T-helper 17 cell (primary cell): ENCODE measurements at regions not wholly inside any gene's neighbourhood (a gene's known extent, or its start where the extent isn't known, plus 50 kb on each side); places are given as distances from the start of the nearest gene placed in this dataset.
"Not testable (repeated sequence)": the region's sequence is repeated elsewhere in the genome, so short reads cannot be mapped to it uniquely, and the experiment has no call there.

ENCODE experiments used
- ATAC-seq: fragments of 150-1000 bp; cut with Tn5 transposase; 2 replicates; pipeline ENCODE4 v1.10.0; 2021; ENCODE audit warnings: mild to moderate bottlenecking, moderate library complexity
- DNase-seq, 3 donors: peaks; one replicate each; pipeline versions ENCODE4 v3.0.0 to v3.0.0-alpha.2; 2020 to 2021
- H3K9me3 ChIP-seq: one replicate; pipeline ENCODE4 v1.7.0; 2013; ENCODE audit warnings: low read length, mild to moderate bottlenecking; ENCODE audit not compliant: control insufficient read depth, poor library complexity, severe bottlenecking
- H3K27ac Mint-ChIP-seq: one replicate; pipeline ENCODE4 v1.8.0; 2022; ENCODE audit warnings: mild to moderate bottlenecking, moderate library complexity, mixed read lengths
- H3K27me3 Mint-ChIP-seq: one replicate; pipeline ENCODE4 v1.8.0; 2022; ENCODE audit warnings: mixed read lengths
- H3K36me3 Mint-ChIP-seq: one replicate; pipeline ENCODE4 v1.8.0; 2022; ENCODE audit warnings: low read depth, mixed read lengths
- H3K4me1 Mint-ChIP-seq: one replicate; pipeline ENCODE4 v1.8.0; 2022; ENCODE audit warnings: mild to moderate bottlenecking, mixed read lengths
- H3K4me3 Mint-ChIP-seq: one replicate; pipeline ENCODE4 v1.8.0; 2022; ENCODE audit warnings: mild to moderate bottlenecking, moderate library complexity, mixed read lengths

DNA sequence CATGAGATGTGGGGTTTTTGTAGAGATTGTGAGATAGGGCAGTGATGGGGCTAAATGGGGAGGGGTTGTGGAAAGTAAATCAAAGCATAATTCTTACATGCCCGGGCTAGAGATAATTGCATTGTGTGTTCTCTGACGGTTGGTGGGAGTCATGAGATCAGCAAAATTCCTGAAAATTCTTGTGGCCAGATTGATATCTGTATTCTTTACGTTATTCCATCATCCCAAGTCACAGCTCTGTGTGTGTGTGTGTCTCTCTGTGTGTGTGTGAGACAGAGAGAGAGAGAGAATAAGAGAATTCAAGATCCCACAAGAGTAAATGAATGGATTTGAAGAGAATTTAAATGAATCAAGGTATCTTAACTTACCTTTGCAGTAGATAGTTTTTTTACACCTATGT lies 138.6 kb upstream of the ARHGAP20 start:
- no peaks in the 10 kb centered on the region for H3K9me3 ChIP-seq
- no peak for DNase-seq
- H3K4me3 Mint-ChIP-seq = no peak overlapping the region
- H3K27me3 Mint-ChIP-seq = peaks cover 18% of the 10 kb centered on the region
- no peaks in the 10 kb centered on the region for H3K4me1 Mint-ChIP-seq
- no peaks in the 10 kb centered on the region for H3K36me3 Mint-ChIP-seq
- no peak overlapping the region for H3K27ac Mint-ChIP-seq
- no peak for ATAC-seq

DNA sequence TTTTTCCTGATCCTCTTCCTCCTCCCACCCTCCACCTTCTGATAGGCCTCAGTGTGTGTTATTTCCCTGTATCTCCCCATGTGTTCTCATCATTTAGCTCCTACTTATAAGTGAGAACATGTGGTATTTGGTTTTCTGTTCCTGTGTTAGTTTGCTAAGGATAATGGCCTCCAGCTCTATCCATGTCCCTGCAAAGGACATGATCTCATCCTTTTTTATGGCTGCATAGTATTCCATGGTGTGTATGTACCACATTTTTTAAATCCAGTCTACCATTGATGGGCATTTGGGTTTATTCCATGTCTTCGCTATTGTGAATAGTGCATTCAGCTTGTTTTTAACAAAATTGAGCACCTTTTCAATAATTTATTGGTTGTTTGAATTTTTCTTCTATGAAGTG lies 130.8 kb upstream of the ARHGAP20 start:
- not testable (repeated sequence) for ATAC-seq, H3K9me3 ChIP-seq, DNase-seq, H3K4me3 Mint-ChIP-seq, H3K27me3 Mint-ChIP-seq, H3K27ac Mint-ChIP-seq, H3K36me3 Mint-ChIP-seq, H3K4me1 Mint-ChIP-seq

DNA sequence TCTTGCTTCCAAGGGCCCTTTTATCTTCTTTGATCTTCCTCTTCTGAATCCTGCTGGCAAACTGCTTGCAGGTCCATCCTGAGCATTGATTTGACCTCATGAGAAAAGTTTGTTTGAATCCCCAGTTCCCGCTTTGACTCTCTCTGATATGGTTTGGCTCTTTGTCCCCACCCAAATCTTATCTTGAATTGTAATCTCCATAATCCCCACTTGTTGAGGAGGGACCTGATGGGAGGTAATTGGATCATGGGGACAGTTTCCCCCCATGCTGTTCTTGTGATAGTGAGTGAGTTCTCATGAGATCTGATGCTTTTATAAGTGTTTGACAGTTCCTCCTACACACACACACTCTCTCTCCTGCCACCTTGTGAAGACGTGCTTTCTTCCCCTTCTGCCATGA lies 126.6 kb upstream of the ARHGAP20 start:
- Mint-ChIP-seq H3K4me3 (no peak overlapping the region), H3K36me3 (no peaks in the 10 kb centered on the region), H3K27ac (no peak overlapping the region), H3K27me3 (no peaks in the 10 kb centered on the region), H3K4me1 (peaks cover 2% of the 10 kb centered on the region)
- DNase-seq (no peak), ATAC-seq (no peak)
- no peaks in the 10 kb centered on the region for H3K9me3 ChIP-seq

DNA sequence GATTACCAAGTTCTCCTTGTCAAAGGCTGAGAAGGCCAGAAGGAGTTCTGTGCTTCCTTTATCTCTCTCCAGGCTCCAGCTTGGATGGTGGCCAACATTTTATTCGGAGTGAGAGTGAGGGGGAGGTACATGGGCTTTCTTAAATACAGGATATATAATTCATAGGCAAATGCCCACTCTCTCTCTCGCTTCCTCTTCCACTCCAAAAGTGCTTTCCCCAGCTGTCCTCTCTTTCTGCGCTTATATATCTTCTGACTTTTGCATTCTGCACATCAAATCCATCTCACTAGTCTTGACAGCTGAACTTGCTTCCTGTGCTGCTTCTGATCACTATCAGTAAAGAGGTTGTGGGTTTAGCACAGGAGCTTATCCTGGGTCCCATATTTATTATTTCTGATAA lies 125.4 kb upstream of the ARHGAP20 start:
- Mint-ChIP-seq H3K27ac (no peak overlapping the region), H3K27me3 (peaks cover 6% of the 10 kb centered on the region), H3K36me3 (no peaks in the 10 kb centered on the region), H3K4me3 (no peak overlapping the region), H3K4me1 (peaks cover 2% of the 10 kb centered on the region)
- no peak for DNase-seq
- no peak for ATAC-seq
- H3K9me3 ChIP-seq = no peaks in the 10 kb centered on the region

DNA sequence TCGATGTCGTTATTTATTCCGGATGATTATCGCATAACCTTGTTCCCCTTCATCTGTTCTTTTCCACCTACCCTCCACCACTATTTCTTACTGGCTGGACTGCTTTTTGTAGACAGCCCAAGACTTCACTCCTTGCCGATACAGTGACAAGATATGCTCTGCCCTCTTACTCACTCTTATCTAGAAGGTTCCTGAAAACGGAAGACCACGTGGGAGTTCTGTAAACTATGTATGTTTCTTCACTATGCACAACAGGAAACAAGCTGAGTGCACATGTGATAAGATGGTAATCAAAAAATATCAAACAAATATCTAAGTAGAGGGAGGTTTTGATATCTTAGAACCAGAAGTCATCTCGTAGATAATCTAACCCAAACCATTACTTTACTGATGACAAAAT lies 122.9 kb upstream of the ARHGAP20 start:
- ATAC-seq (no peak), DNase-seq (no peak)
- H3K27me3 Mint-ChIP-seq = peaks cover 24% of the 10 kb centered on the region
- no peaks in the 10 kb centered on the region for H3K36me3 Mint-ChIP-seq
- no peak overlapping the region for H3K27ac Mint-ChIP-seq
- peaks cover 2% of the 10 kb centered on the region for H3K4me1 Mint-ChIP-seq
- H3K9me3 ChIP-seq = no peaks in the 10 kb centered on the region
- H3K4me3 Mint-ChIP-seq = no peak overlapping the region

DNA sequence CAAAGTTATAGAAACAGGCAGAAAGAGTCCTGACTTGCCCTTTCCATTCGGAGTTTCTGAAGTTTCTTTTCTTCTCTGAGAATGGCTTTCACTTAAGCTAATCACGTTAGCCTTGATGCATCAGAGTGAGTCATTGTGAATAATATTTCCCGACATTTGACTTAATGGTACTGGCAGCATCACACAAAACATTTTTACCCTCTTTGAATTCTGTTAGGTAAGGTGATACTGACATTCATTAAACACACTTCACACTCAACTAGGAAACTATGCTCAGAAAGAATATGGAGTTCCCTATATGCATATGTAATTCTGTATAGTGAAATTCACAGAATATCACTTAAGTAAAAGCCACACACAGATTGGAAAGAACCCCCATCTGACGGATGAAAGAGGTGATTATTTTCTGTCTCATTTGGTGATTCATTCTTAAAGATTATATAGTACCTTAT lies 120.8 kb upstream of the ARHGAP20 start:
- H3K27me3 Mint-ChIP-seq = peaks cover 32% of the 10 kb centered on the region
- peaks cover 2% of the 10 kb centered on the region for H3K4me1 Mint-ChIP-seq
- no peaks in the 10 kb centered on the region for H3K9me3 ChIP-seq
- ATAC-seq (no peak), DNase-seq (no peak)
- H3K27ac Mint-ChIP-seq = no peak overlapping the region
- H3K36me3 Mint-ChIP-seq = no peaks in the 10 kb centered on the region
- H3K4me3 Mint-ChIP-seq = no peak overlapping the region

DNA sequence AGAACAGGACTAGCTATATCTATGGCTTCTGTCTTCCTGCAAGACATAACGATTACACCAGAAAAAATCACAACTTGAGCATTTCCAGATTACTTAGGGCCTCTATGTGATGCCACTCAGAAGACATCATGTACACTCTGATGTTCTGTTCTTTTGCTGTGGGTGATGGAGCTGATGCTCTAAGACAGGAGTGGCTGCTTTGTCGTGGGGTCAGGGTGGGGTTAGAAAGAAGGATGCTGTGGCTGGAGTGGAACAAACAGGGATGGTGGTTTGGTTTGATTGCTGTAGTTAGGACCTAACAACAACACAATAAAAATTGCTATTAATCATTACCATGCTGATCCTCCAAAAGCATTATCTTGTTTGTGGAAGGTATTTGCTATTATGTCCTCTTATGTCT lies 120.3 kb upstream of the ARHGAP20 start:
- peaks cover 32% of the 10 kb centered on the region for H3K27me3 Mint-ChIP-seq
- DNase-seq (no peak), ATAC-seq (no peak)
- H3K36me3 Mint-ChIP-seq = no peaks in the 10 kb centered on the region
- no peaks in the 10 kb centered on the region for H3K9me3 ChIP-seq
- H3K27ac Mint-ChIP-seq = no peak overlapping the region
- no peak overlapping the region for H3K4me3 Mint-ChIP-seq
- no peaks in the 10 kb centered on the region for H3K4me1 Mint-ChIP-seq

DNA sequence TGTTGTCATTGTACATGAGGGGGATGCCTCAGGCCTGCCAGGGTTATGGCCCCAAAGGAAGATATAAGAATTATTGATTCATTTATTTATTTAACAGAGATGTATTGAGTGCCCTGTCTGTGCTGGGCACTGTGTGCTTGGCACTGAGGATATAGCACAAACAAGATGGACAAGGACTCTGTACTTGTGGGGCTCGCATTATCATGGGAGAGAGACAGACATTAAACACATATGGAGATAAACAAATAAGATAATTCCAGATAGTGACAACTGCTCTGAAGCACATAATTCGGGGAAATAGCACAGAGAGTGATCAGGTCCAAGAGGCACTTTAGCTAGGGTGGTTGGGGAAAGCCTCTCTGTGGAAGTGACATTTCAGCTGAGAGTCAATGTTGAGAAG lies 119.8 kb upstream of the ARHGAP20 start:
- DNase-seq = no peak
- Mint-ChIP-seq H3K4me1 (no peaks in the 10 kb centered on the region), H3K27ac (no peak overlapping the region), H3K4me3 (no peak overlapping the region), H3K27me3 (peaks cover 32% of the 10 kb centered on the region), H3K36me3 (no peaks in the 10 kb centered on the region)
- ATAC-seq = no peak
- no peaks in the 10 kb centered on the region for H3K9me3 ChIP-seq

DNA sequence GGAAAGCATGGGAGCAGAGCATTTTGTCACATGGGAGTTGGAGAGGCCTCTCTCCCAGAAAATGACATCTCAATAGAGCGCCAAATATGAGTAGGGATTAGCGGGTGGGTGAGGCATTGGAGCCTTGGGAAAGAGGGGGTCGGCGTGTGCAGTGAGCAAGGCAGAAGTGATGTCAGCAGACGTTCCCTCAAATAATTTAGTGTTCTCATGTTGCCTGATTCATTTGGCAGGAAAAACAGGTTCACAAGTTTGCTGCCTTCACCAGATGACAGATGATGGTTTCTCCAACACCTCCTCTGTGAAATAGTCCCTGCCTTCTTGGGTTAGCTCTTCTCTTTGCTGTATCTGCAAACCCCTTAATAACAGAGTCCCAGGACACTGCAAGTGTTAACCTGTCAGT lies 118.5 kb upstream of the ARHGAP20 start:
- Mint-ChIP-seq H3K27ac (no peak overlapping the region), H3K4me1 (no peaks in the 10 kb centered on the region), H3K4me3 (no peak overlapping the region), H3K27me3 (peaks cover 32% of the 10 kb centered on the region), H3K36me3 (no peaks in the 10 kb centered on the region)
- no peak for ATAC-seq
- DNase-seq = no peak
- H3K9me3 ChIP-seq = no peaks in the 10 kb centered on the region

DNA sequence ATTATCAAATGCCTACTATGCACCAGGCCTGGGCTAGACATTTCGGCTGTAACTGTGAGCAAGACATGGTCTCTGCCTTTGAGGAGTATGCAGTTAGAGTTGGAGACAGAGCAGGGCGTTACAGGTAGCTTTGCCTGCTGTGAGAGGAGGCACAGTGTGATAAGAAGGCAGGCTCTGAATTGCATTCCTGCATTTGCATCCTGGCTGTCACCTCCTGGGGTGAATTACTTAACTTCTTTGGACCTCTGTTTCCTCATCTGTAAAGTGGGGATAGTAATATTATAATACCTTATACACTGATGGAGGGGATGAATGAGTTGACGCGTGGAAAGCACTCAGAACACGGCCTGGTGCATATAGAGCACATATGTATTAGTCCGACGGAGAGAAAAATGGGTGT lies 118.1 kb upstream of the ARHGAP20 start:
- Mint-ChIP-seq H3K27me3 (peaks cover 32% of the 10 kb centered on the region), H3K4me3 (no peak overlapping the region), H3K27ac (no peak overlapping the region), H3K36me3 (no peaks in the 10 kb centered on the region), H3K4me1 (no peaks in the 10 kb centered on the region)
- ATAC-seq (no peak), DNase-seq (no peak)
- H3K9me3 ChIP-seq = no peaks in the 10 kb centered on the region

DNA sequence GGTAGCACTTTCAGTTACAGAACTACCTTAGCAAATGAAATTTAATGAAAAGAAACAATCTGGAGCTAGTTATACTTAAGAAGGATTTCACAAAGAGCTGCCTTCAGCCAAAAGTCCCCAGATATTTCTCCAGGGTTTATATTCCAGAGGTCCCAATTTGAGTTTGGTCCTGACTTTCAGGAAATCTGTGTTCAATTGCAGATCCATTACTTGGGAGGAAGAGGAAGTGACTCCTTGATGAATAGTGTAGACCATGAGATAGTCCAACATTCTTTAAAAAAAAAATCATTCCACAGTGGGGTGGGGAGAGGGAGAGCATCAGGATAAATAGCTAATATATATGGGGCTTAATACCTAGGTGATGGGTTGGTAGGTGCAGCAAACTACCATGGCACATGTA lies 117.6 kb upstream of the ARHGAP20 start:
- DNase-seq = no peak
- Mint-ChIP-seq H3K4me3 (no peak overlapping the region), H3K27me3 (peaks cover 32% of the 10 kb centered on the region), H3K4me1 (no peaks in the 10 kb centered on the region), H3K27ac (no peak overlapping the region), H3K36me3 (no peaks in the 10 kb centered on the region)
- no peaks in the 10 kb centered on the region for H3K9me3 ChIP-seq
- ATAC-seq = no peak

DNA sequence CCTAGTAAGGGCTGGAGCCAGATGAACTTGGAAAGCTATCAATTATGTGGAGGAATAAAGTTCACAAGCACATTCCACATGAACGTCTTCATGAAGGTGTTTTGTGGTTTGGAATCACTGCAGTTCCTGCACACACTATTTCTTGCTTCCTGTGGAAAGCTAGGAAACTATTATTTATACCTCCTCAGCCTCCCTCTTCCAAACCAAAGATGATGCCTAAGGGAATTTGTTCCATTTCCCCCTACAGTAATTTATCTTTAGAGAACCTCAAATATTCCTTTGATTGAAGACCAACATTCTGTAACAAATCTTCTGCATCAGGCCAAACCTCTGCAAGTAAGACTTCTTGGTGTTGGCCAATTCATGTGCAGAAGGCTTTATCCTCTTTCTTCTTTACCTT lies 115.8 kb upstream of the ARHGAP20 start:
- no peaks in the 10 kb centered on the region for H3K9me3 ChIP-seq
- ATAC-seq = no peak
- H3K4me1 Mint-ChIP-seq = no peaks in the 10 kb centered on the region
- H3K27ac Mint-ChIP-seq = no peak overlapping the region
- DNase-seq = no peak
- H3K36me3 Mint-ChIP-seq = no peaks in the 10 kb centered on the region
- H3K4me3 Mint-ChIP-seq = no peak overlapping the region
- peaks cover 31% of the 10 kb centered on the region for H3K27me3 Mint-ChIP-seq

DNA sequence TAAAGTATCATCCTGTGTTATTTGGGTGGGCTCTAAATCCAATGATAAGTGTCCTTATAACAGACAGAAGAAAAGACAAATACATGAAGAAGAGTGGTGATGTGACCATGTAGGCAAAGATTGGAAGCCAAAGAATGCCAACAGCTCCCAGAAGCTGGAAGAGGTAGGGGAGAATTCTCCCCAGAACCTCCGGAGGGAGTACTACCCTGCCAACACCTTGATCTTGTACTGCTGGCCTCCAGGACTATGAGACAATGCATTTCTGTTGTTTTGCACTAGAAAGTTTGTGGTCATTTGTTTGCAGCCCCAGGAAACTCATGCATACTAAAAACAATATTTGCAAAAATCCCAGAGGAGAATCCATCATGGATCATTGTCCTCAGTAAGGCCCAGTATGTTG lies 115.0 kb upstream of the ARHGAP20 start:
- Mint-ChIP-seq H3K27me3 (peaks cover 23% of the 10 kb centered on the region), H3K4me1 (no peaks in the 10 kb centered on the region), H3K27ac (no peak overlapping the region), H3K4me3 (no peak overlapping the region), H3K36me3 (no peaks in the 10 kb centered on the region)
- ATAC-seq = no peak
- no peak for DNase-seq
- no peaks in the 10 kb centered on the region for H3K9me3 ChIP-seq

DNA sequence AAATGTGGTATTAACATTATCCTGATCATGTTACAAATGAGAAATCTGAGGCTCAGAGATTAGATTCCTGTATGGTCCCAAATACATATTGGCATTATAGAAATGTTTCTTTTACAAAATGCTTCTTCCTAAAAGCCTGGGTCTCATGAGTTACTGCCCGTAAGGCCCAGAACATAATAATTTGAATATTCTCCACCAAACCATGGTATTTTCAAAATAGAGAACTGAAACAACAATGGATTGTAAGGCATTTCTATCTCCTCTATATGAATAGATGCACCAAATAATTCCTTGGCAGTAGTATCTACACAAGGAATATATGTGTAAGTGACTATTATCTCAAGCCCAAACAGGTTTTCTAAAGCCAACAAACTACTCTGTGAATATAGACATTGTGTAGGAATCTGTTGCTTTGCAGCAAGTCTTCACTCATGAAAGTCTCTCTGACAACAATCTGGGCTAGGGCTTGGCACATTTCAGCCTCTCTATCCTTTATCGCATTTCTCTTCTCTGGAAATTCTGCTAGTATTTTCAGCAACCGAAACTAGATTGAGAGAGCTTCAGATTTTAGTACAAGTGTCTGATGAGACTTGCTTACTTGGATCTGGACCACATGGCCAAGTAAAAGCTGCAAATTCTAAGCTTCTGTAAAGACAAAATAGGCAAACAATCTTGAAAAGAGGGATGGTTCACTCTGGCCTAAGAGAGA lies 112.8 kb upstream of the ARHGAP20 start:
- no peak overlapping the region for H3K27ac Mint-ChIP-seq
- H3K9me3 ChIP-seq = no peaks in the 10 kb centered on the region
- H3K4me3 Mint-ChIP-seq = no peak overlapping the region
- ATAC-seq (no peak), DNase-seq (no peak)
- H3K4me1 Mint-ChIP-seq = no peaks in the 10 kb centered on the region
- H3K27me3 Mint-ChIP-seq = peaks cover 7% of the 10 kb centered on the region
- no peaks in the 10 kb centered on the region for H3K36me3 Mint-ChIP-seq
